Activated T-helper 17 cell treated with anti-CD3 and anti-CD28 coated beads, Interleukin-2, amount 50 U/mL, for 72 hours (primary cell): ENCODE measurements at regions not wholly inside any gene's neighbourhood (a gene's known extent, or its start where the extent isn't known, plus 50 kb on each side); places are given as distances from the start of the nearest gene placed in this dataset.

Experiments used
- ATAC-seq: fragments of 150-1000 bp; cut with Tn5 transposase; replicated peaks from 2 replicates; pipeline ENCODE4 v1.10.0; 2021; ENCODE audit warnings: mild to moderate bottlenecking, moderate library complexity
- H3K27ac Mint-ChIP-seq: one replicate; pipeline ENCODE4 v1.8.0; 2022; ENCODE audit warnings: mixed read lengths
- H3K27me3 Mint-ChIP-seq: one replicate; pipeline ENCODE4 v1.8.0; 2022; ENCODE audit warnings: mixed read lengths
- H3K36me3 Mint-ChIP-seq: one replicate; pipeline ENCODE4 v1.8.0; 2022; ENCODE audit warnings: low read depth, mild to moderate bottlenecking, mixed read lengths
- H3K4me1 Mint-ChIP-seq: one replicate; pipeline ENCODE4 v1.8.0; 2022; ENCODE audit warnings: mixed read lengths
- H3K4me3 Mint-ChIP-seq: one replicate; pipeline ENCODE4 v1.8.0; 2022; ENCODE audit warnings: mild to moderate bottlenecking, mixed read lengths
- H3K9me3 Mint-ChIP-seq: one replicate; pipeline ENCODE4 v1.8.0; 2022; ENCODE audit warnings: mixed read lengths

- Mint-ChIP-seq H3K4me1 (no peaks in the 10 kb centered on the region), H3K27ac (no peak overlapping the region)
Observed at GRCh38 chr12:93302331-93303229, 75.1 kb upstream of the NUDT4 start.

GRCh38 chr12:93306636-93307035 lies 71.1 kb upstream of the NUDT4 start:
- Mint-ChIP-seq H3K4me1 (no peaks in the 10 kb centered on the region), H3K27ac (no peak overlapping the region), H3K9me3 (no peaks in the 10 kb centered on the region), H3K27me3 (peaks cover 4% of the 10 kb centered on the region), H3K4me3 (no peak overlapping the region), H3K36me3 (no peaks in the 10 kb centered on the region)
- no peak for ATAC-seq

More at GRCh38 chr12:93302331-93303229, 75.1 kb upstream of the NUDT4 start:
- Mint-ChIP-seq H3K4me3 (no peak overlapping the region), H3K36me3 (no peaks in the 10 kb centered on the region), H3K27me3 (peaks cover 4% of the 10 kb centered on the region), H3K9me3 (no peaks in the 10 kb centered on the region)
- no peak for ATAC-seq

GRCh38 chr12:93308281-93308680 lies 69.4 kb upstream of the NUDT4 start:
- Mint-ChIP-seq H3K4me1 (no peaks in the 10 kb centered on the region), H3K4me3 (no peak overlapping the region), H3K36me3 (no peaks in the 10 kb centered on the region), H3K27ac (no peak overlapping the region), H3K9me3 (no peaks in the 10 kb centered on the region), H3K27me3 (peaks cover 4% of the 10 kb centered on the region)
- ATAC-seq = no peak

- ATAC-seq = no peak
- no peaks in the 10 kb centered on the region for H3K27me3 Mint-ChIP-seq
- no peaks in the 10 kb centered on the region for H3K9me3 Mint-ChIP-seq
- no peak overlapping the region for H3K27ac Mint-ChIP-seq
- no peak overlapping the region for H3K4me3 Mint-ChIP-seq
- no peaks in the 10 kb centered on the region for H3K4me1 Mint-ChIP-seq
- no peaks in the 10 kb centered on the region for H3K36me3 Mint-ChIP-seq
Observed at GRCh38 chr12:93311827-93312226, 65.9 kb upstream of the NUDT4 start.

GRCh38 chr12:93314177-93314497 lies 63.6 kb upstream of the NUDT4 start:
- Mint-ChIP-seq H3K27ac (no peak overlapping the region), H3K27me3 (no peaks in the 10 kb centered on the region), H3K4me1 (no peaks in the 10 kb centered on the region), H3K36me3 (no peaks in the 10 kb centered on the region), H3K4me3 (no peak overlapping the region), H3K9me3 (no peaks in the 10 kb centered on the region)
- ATAC-seq = no peak

GRCh38 chr12:93315385-93315906 lies 62.3 kb upstream of the NUDT4 start:
- no peaks in the 10 kb centered on the region for H3K27me3 Mint-ChIP-seq
- no peaks in the 10 kb centered on the region for H3K36me3 Mint-ChIP-seq
- ATAC-seq = no peak
- no peaks in the 10 kb centered on the region for H3K4me1 Mint-ChIP-seq
- H3K9me3 Mint-ChIP-seq = no peaks in the 10 kb centered on the region
- H3K4me3 Mint-ChIP-seq = no peak overlapping the region
- no peak overlapping the region for H3K27ac Mint-ChIP-seq

- no peak for ATAC-seq
- H3K4me1 Mint-ChIP-seq = no peaks in the 10 kb centered on the region
Observed at GRCh38 chr12:93315907-93316622, 61.7 kb upstream of the NUDT4 start.

GRCh38 chr12:93316623-93316971 lies 61.1 kb upstream of the NUDT4 start:
- Mint-ChIP-seq H3K27me3 (no peaks in the 10 kb centered on the region), H3K4me3 (no peak overlapping the region), H3K27ac (no peak overlapping the region), H3K4me1 (no peaks in the 10 kb centered on the region), H3K9me3 (no peaks in the 10 kb centered on the region), H3K36me3 (no peaks in the 10 kb centered on the region)
- ATAC-seq = no peak

More at GRCh38 chr12:93315907-93316622, 61.7 kb upstream of the NUDT4 start:
- H3K9me3 Mint-ChIP-seq = no peaks in the 10 kb centered on the region
- no peaks in the 10 kb centered on the region for H3K27me3 Mint-ChIP-seq
- H3K4me3 Mint-ChIP-seq = no peak overlapping the region
- no peak overlapping the region for H3K27ac Mint-ChIP-seq
- no peaks in the 10 kb centered on the region for H3K36me3 Mint-ChIP-seq

- no peaks in the 10 kb centered on the region for H3K4me1 Mint-ChIP-seq
- ATAC-seq = no peak
Observed at GRCh38 chr12:93317227-93317626, 60.5 kb upstream of the NUDT4 start.

GRCh38 chr12:93318720-93319522 lies 58.8 kb upstream of the NUDT4 start:
- H3K4me3 Mint-ChIP-seq = no peak overlapping the region

More at GRCh38 chr12:93317227-93317626, 60.5 kb upstream of the NUDT4 start:
- no peak overlapping the region for H3K27ac Mint-ChIP-seq
- H3K4me3 Mint-ChIP-seq = no peak overlapping the region
- no peaks in the 10 kb centered on the region for H3K36me3 Mint-ChIP-seq
- H3K9me3 Mint-ChIP-seq = no peaks in the 10 kb centered on the region
- no peaks in the 10 kb centered on the region for H3K27me3 Mint-ChIP-seq

GRCh38 chr12:93319523-93320050 lies 58.1 kb upstream of the NUDT4 start:
- no peak overlapping the region for H3K27ac Mint-ChIP-seq
- H3K36me3 Mint-ChIP-seq = no peaks in the 10 kb centered on the region
- no peak overlapping the region for H3K4me3 Mint-ChIP-seq
- H3K4me1 Mint-ChIP-seq = no peaks in the 10 kb centered on the region
- H3K27me3 Mint-ChIP-seq = no peaks in the 10 kb centered on the region
- no peak for ATAC-seq
- no peaks in the 10 kb centered on the region for H3K9me3 Mint-ChIP-seq

More at GRCh38 chr12:93318720-93319522, 58.8 kb upstream of the NUDT4 start:
- no peak for ATAC-seq
- H3K36me3 Mint-ChIP-seq = no peaks in the 10 kb centered on the region
- H3K4me1 Mint-ChIP-seq = no peaks in the 10 kb centered on the region
- no peaks in the 10 kb centered on the region for H3K9me3 Mint-ChIP-seq
- no peaks in the 10 kb centered on the region for H3K27me3 Mint-ChIP-seq
- H3K27ac Mint-ChIP-seq = no peak overlapping the region

GRCh38 chr12:93322784-93323183 lies 54.9 kb upstream of the NUDT4 start:
- ATAC-seq = no peak
- no peaks in the 10 kb centered on the region for H3K27me3 Mint-ChIP-seq

GRCh38 chr12:93323625-93324329 lies 53.9 kb upstream of the NUDT4 start:
- Mint-ChIP-seq H3K27ac (no peak overlapping the region), H3K9me3 (no peaks in the 10 kb centered on the region), H3K27me3 (no peaks in the 10 kb centered on the region), H3K36me3 (no peaks in the 10 kb centered on the region), H3K4me3 (no peak overlapping the region), H3K4me1 (no peaks in the 10 kb centered on the region)
- ATAC-seq = no peak

More at GRCh38 chr12:93322784-93323183, 54.9 kb upstream of the NUDT4 start:
- no peak overlapping the region for H3K4me3 Mint-ChIP-seq
- no peaks in the 10 kb centered on the region for H3K9me3 Mint-ChIP-seq
- no peaks in the 10 kb centered on the region for H3K4me1 Mint-ChIP-seq
- no peaks in the 10 kb centered on the region for H3K36me3 Mint-ChIP-seq
- H3K27ac Mint-ChIP-seq = no peak overlapping the region

- Mint-ChIP-seq H3K27me3 (no peaks in the 10 kb centered on the region), H3K4me3 (no peak overlapping the region), H3K4me1 (no peaks in the 10 kb centered on the region), H3K36me3 (no peaks in the 10 kb centered on the region), H3K9me3 (no peaks in the 10 kb centered on the region), H3K27ac (no peak overlapping the region)
- ATAC-seq = no peak
Observed at GRCh38 chr12:93325855-93326254, 51.9 kb upstream of the NUDT4 start.
